HepG2 (cell line): ENCODE measurements at regions not wholly inside any gene's neighbourhood (a gene's known extent, or its start where the extent isn't known, plus 50 kb on each side); places are given as distances from the start of the nearest gene placed in this dataset.

Source experiments
- KLF15 ChIP-seq: sonication (generic); formaldehyde crosslinking; IDR thresholded peaks from 2 replicates; pipeline ENCODE4 v1.8.1; 2023; ENCODE audit warnings: borderline replicate concordance, mild to moderate bottlenecking, inconsistent platforms, missing genetic modification reagents, mixed read lengths
- PHF21A ChIP-seq: sonication (generic); formaldehyde crosslinking; IDR thresholded peaks from 2 replicates; pipeline ENCODE4 v1.5.0; 2020; ENCODE audit warnings: mild to moderate bottlenecking, missing genetic modification reagents
- PHF8 ChIP-seq: sonication (generic); formaldehyde crosslinking; IDR thresholded peaks from 2 replicates; pipeline ENCODE4 v1.5.0; 2020; ENCODE audit warnings: missing genetic modification reagents
- TMF1 ChIP-seq: sonication (generic); formaldehyde crosslinking; IDR thresholded peaks from 2 replicates; pipeline ENCODE4 v1.8.1; 2022; ENCODE audit warnings: low read depth, missing genetic modification reagents
- TP53 ChIP-seq: sonication (generic); formaldehyde crosslinking; conservative IDR thresholded peaks from 2 replicates; pipeline ENCODE4 v1.4.0; 2020; ENCODE audit warnings: missing genetic modification reagents
- TF ChIP-seq, protein P1 (sequence below): sonication (generic); formaldehyde crosslinking; IDR thresholded peaks from 2 replicates; pipeline ENCODE4 v1.5.0; 2020; ENCODE audit warnings: mild to moderate bottlenecking, missing genetic modification reagents, moderate library complexity
- TF ChIP-seq, protein P2 (sequence below): sonication (generic); formaldehyde crosslinking; IDR thresholded peaks from 2 replicates; pipeline ENCODE4 v1.4.0; 2020; ENCODE audit warnings: missing genetic modification reagents

DNA sequence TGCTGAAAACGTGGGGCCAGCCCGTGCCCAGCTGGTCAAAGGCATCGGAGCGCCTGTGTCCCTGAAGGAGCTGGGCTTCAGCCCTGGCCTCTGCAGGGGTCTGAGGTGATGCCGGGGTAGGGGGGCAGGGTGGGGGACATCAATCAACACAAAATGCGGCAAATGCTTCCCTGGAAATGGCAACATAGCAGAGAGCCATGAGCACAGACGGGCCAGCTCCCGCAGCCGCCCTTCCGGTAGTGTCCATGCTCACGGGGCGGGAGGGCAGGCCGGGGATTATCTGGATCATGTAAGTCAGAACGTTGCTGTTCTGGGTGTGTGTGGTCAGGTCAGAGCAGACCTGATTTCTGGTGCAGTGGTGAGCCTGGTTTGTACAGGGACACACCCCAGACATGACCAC, 56.5 kb upstream of the TWIST2 start:
- no peak for TF ChIP-seq KLF15 (CRISPR knock-in tag)
- TF ChIP-seq PHF21A (CRISPR knock-in tag): no peak
- TF ChIP-seq, protein P1, sequence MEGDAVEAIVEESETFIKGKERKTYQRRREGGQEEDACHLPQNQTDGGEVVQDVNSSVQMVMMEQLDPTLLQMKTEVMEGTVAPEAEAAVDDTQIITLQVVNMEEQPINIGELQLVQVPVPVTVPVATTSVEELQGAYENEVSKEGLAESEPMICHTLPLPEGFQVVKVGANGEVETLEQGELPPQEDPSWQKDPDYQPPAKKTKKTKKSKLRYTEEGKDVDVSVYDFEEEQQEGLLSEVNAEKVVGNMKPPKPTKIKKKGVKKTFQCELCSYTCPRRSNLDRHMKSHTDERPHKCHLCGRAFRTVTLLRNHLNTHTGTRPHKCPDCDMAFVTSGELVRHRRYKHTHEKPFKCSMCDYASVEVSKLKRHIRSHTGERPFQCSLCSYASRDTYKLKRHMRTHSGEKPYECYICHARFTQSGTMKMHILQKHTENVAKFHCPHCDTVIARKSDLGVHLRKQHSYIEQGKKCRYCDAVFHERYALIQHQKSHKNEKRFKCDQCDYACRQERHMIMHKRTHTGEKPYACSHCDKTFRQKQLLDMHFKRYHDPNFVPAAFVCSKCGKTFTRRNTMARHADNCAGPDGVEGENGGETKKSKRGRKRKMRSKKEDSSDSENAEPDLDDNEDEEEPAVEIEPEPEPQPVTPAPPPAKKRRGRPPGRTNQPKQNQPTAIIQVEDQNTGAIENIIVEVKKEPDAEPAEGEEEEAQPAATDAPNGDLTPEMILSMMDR (CRISPR knock-in tag): no peak
- no peak for TF ChIP-seq PHF8 (CRISPR knock-in tag)
- TF ChIP-seq, protein P2, sequence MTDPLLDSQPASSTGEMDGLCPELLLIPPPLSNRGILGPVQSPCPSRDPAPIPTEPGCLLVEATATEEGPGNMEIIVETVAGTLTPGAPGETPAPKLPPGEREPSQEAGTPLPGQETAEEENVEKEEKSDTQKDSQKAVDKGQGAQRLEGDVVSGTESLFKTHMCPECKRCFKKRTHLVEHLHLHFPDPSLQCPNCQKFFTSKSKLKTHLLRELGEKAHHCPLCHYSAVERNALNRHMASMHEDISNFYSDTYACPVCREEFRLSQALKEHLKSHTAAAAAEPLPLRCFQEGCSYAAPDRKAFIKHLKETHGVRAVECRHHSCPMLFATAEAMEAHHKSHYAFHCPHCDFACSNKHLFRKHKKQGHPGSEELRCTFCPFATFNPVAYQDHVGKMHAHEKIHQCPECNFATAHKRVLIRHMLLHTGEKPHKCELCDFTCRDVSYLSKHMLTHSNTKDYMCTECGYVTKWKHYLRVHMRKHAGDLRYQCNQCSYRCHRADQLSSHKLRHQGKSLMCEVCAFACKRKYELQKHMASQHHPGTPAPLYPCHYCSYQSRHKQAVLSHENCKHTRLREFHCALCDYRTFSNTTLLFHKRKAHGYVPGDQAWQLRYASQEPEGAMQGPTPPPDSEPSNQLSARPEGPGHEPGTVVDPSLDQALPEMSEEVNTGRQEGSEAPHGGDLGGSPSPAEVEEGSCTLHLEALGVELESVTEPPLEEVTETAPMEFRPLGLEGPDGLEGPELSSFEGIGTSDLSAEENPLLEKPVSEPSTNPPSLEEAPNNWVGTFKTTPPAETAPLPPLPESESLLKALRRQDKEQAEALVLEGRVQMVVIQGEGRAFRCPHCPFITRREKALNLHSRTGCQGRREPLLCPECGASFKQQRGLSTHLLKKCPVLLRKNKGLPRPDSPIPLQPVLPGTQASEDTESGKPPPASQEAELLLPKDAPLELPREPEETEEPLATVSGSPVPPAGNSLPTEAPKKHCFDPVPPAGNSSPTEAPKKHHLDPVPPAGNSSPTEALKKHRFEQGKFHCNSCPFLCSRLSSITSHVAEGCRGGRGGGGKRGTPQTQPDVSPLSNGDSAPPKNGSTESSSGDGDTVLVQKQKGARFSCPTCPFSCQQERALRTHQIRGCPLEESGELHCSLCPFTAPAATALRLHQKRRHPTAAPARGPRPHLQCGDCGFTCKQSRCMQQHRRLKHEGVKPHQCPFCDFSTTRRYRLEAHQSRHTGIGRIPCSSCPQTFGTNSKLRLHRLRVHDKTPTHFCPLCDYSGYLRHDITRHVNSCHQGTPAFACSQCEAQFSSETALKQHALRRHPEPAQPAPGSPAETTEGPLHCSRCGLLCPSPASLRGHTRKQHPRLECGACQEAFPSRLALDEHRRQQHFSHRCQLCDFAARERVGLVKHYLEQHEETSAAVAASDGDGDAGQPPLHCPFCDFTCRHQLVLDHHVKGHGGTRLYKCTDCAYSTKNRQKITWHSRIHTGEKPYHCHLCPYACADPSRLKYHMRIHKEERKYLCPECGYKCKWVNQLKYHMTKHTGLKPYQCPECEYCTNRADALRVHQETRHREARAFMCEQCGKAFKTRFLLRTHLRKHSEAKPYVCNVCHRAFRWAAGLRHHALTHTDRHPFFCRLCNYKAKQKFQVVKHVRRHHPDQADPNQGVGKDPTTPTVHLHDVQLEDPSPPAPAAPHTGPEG (CRISPR knock-in tag): no peak
- TF ChIP-seq TP53 (CRISPR knock-in tag): no peak
- no peak for TF ChIP-seq TMF1 (CRISPR knock-in tag)
